SU-DHL-6 (cell line): ENCODE measurements at regions not wholly inside any gene's neighbourhood (a gene's known extent, or its start where the extent isn't known, plus 50 kb on each side); places are given as distances from the start of the nearest gene placed in this dataset.

Source experiments
- EZH2phosphoT487 ChIP-seq: fragments of 200-600 bp; sonication (generic), shearing (Covaris generic); conservative IDR thresholded peaks from 2 replicates; pipeline ENCODE4 v1.6.1; 2018; ENCODE audit warnings: mild to moderate bottlenecking, antibody characterized with exemption, low read length, moderate library complexity, mixed read lengths
- TF ChIP-seq, protein P1 (sequence below): fragments of 200-600 bp; sonication (generic); IDR thresholded peaks from one replicate; pipeline ENCODE4 v1.5.1; 2017; ENCODE audit warnings: antibody characterized with exemption, mild to moderate bottlenecking, low read length, moderate library complexity; ENCODE audit not compliant: insufficient read depth, poor library complexity, severe bottlenecking

DNA sequence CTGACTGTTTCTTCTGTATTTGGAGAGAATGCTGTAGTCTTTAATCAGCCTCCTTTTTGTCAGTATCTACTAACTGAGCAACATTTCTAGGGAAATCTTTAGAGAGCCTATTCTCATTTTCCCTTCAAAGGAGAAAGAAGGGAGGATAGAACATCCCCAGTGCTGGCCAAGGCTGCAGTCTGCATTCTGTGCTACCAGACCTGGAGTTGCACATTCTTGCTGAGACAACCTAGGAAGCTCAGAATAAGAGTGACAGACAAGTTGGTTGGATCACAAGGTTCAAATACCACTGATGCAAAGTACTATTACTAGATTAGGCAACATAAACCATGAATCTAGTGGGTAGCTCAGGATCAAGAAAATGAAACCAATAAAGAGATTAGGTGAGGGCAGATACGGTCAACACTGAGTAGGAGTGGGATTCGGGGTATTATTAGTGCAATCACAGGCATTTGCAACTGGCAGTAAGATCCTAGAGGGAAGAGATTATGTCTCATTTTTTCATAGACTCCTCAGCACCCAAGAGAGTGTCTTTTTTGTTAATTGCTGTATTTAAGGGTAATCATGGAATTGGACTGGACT is 213.5 kb upstream of the FAM83B start:
- TF ChIP-seq, protein P1, sequence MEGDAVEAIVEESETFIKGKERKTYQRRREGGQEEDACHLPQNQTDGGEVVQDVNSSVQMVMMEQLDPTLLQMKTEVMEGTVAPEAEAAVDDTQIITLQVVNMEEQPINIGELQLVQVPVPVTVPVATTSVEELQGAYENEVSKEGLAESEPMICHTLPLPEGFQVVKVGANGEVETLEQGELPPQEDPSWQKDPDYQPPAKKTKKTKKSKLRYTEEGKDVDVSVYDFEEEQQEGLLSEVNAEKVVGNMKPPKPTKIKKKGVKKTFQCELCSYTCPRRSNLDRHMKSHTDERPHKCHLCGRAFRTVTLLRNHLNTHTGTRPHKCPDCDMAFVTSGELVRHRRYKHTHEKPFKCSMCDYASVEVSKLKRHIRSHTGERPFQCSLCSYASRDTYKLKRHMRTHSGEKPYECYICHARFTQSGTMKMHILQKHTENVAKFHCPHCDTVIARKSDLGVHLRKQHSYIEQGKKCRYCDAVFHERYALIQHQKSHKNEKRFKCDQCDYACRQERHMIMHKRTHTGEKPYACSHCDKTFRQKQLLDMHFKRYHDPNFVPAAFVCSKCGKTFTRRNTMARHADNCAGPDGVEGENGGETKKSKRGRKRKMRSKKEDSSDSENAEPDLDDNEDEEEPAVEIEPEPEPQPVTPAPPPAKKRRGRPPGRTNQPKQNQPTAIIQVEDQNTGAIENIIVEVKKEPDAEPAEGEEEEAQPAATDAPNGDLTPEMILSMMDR, result no peak
- no peak for TF ChIP-seq EZH2phosphoT487
